SK-N-SH (cell line): ENCODE measurements at regions not wholly inside any gene's neighbourhood (a gene's known extent, or its start where the extent isn't known, plus 50 kb on each side); places are given as distances from the start of the nearest gene placed in this dataset.

Experiments used
- CTCF ChIA-PET: fragments of 300-600, 350-600 bp; formaldehyde crosslinking; extraction: SDS; loops from one replicate; lab custom pipeline; 2021; lab: Yijun Ruan, JAX
- POLR2A ChIA-PET: fragments of 350-600 bp; sonication (Branson Sonifier 250); formaldehyde crosslinking; extraction: SDS; loops from one replicate; lab custom pipeline; 2020; ENCODE audit warnings: antibody characterized with exemption, inconsistent platforms; lab: Yijun Ruan, JAX
- DNase-seq: peaks from one replicate; pipeline ENCODE4 v3.0.0; 2012
- H2AFZ ChIP-seq: fragments of 200-600 bp; sonication (generic); 2 replicates; pipeline ENCODE4 v1.8.1; 2016; ENCODE audit warnings: antibody characterized with exemption, mild to moderate bottlenecking, low read depth
- H3F3A ChIP-seq: fragments of 200-600 bp; sonication (generic); replicated peaks from 2 replicates; pipeline ENCODE3; 2016; ENCODE audit warnings: antibody characterized with exemption, mild to moderate bottlenecking; ENCODE audit not compliant: insufficient read depth
- H3K27ac ChIP-seq, 2 experiments: fragments of 200-500 bp in 1 of 2; fragments of 200-600 bp in 1 of 2; sonication (Bioruptor generic) in 1 of 2; sonication (generic), shearing (Covaris generic) in 1 of 2; 2 replicates each; pipeline versions ENCODE4 v1.5.1 to v1.6.1; 2014 to 2016; ENCODE audit warnings: low read depth in 2 of 2, inconsistent platforms in 1 of 2, low read length in 1 of 2, mild to moderate bottlenecking in 1 of 2, mixed read lengths in 1 of 2
- H3K27me3 ChIP-seq: fragments of 200-600 bp; sonication (generic), shearing (Covaris generic); 2 replicates; pipeline ENCODE4 v1.6.1; 2016; ENCODE audit warnings: mixed run types; ENCODE audit not compliant: insufficient read depth
- H3K36me3 ChIP-seq, 2 experiments: fragments of 200-500 bp in 1 of 2; fragments of 200-600 bp in 1 of 2; sonication (Bioruptor generic) in 1 of 2; sonication (generic) in 1 of 2; replicated peaks in 1 of 2; 2 replicates each; pipeline versions ENCODE3 to v1.5.1; 2014 to 2016; ENCODE audit warnings: low read length in 1 of 2, mild to moderate bottlenecking in 1 of 2; ENCODE audit not compliant: insufficient read depth in 2 of 2, control insufficient read depth in 1 of 2
- H3K4me1 ChIP-seq, 2 experiments: fragments of 200-500 bp in 1 of 2; fragments of 200-600 bp in 1 of 2; sonication (Bioruptor generic) in 1 of 2; sonication (generic), shearing (Covaris generic) in 1 of 2; 2 replicates each; pipeline versions ENCODE4 v1.5.1 to v1.6.1; 2014 to 2016; ENCODE audit warnings: low read depth in 1 of 2, low read length in 1 of 2, mixed run types in 1 of 2; ENCODE audit not compliant: insufficient read depth in 2 of 2, control insufficient read depth in 1 of 2
- H3K4me2 ChIP-seq: fragments of 200-600 bp; sonication (generic), shearing (Covaris generic); 2 replicates; pipeline ENCODE4 v1.6.1; 2017; ENCODE audit warnings: mixed run types
- H3K4me3 ChIP-seq, 2 experiments: fragments of 200-500 bp in 1 of 2; fragments of 200-600 bp in 1 of 2; sonication (Bioruptor generic) in 1 of 2; sonication (generic), shearing (Covaris generic) in 1 of 2; 2 replicates each; pipeline versions ENCODE4 v1.5.1 to v1.8.1; 2014 to 2016; ENCODE audit warnings: low read depth in 2 of 2, inconsistent platforms in 1 of 2, low read length in 1 of 2, mild to moderate bottlenecking in 1 of 2, mixed read lengths in 1 of 2, moderate library complexity in 1 of 2
- H3K79me2 ChIP-seq: fragments of 200-600 bp; sonication (generic); 2 replicates; pipeline ENCODE4 v1.8.1; 2017; ENCODE audit warnings: mild to moderate bottlenecking; ENCODE audit not compliant: insufficient read depth
- H3K9ac ChIP-seq: fragments of 200-600 bp; sonication (generic); 2 replicates; pipeline ENCODE4 v1.6.1; 2017; ENCODE audit warnings: mixed run types
- H3K9me2 ChIP-seq: fragments of 200-600 bp; sonication (generic); 2 replicates; pipeline ENCODE4 v1.6.1; 2017; ENCODE audit warnings: mixed run types
- H3K9me3 ChIP-seq: fragments of 200-600 bp; sonication (generic); 2 replicates; pipeline ENCODE4 v1.6.1; 2017; ENCODE audit warnings: mixed run types, mild to moderate bottlenecking, moderate library complexity
- H4K20me1 ChIP-seq: fragments of 200-600 bp; sonication (generic); 2 replicates; pipeline ENCODE4 v1.6.1; 2017; ENCODE audit warnings: mild to moderate bottlenecking, mixed run types; ENCODE audit not compliant: insufficient read depth
- FOSL2 ChIP-seq: IDR thresholded peaks from 2 replicates; pipeline ENCODE4 v1.4.0; 2012; ENCODE audit warnings: low read depth, mild to moderate bottlenecking, moderate library complexity, borderline replicate concordance
- FOXJ3 ChIP-seq: sonication (generic); formaldehyde crosslinking; IDR thresholded peaks from 2 replicates; pipeline ENCODE4 v1.5.1; 2020; ENCODE audit warnings: mild to moderate bottlenecking, missing genetic modification reagents
- FOXM1 ChIP-seq: IDR thresholded peaks from 2 replicates; pipeline ENCODE4 v1.4.0; 2012; ENCODE audit warnings: low read depth, mild to moderate bottlenecking
- JUND ChIP-seq: IDR thresholded peaks from 2 replicates; pipeline ENCODE4 v1.4.0; 2012
- MEF2A ChIP-seq: IDR thresholded peaks from 2 replicates; pipeline ENCODE4 v1.4.0; 2012; ENCODE audit warnings: low read depth, borderline replicate concordance
- MXI1 ChIP-seq: IDR thresholded peaks from 2 replicates; pipeline ENCODE4 v1.6.1; 2012; ENCODE audit warnings: mild to moderate bottlenecking, low read depth, low read length, improper control_type of control experiment
- NRF1 ChIP-seq: IDR thresholded peaks from 2 replicates; pipeline ENCODE4 v1.6.1; 2012; ENCODE audit warnings: low read depth, mild to moderate bottlenecking, low read length
- PBX3 ChIP-seq: IDR thresholded peaks from 2 replicates; pipeline ENCODE4; 2012
- SIN3A ChIP-seq: IDR thresholded peaks from 2 replicates; pipeline ENCODE4 v1.6.1; 2012; ENCODE audit warnings: low read depth, mild to moderate bottlenecking, low read length, moderate library complexity, borderline replicate concordance
- SMC3 ChIP-seq: IDR thresholded peaks from 2 replicates; pipeline ENCODE4 v1.6.1; 2012; ENCODE audit warnings: low read depth, low read length, improper control_type of control experiment
- TEAD4 ChIP-seq: IDR thresholded peaks from 2 replicates; pipeline ENCODE4 v1.4.0; 2012; ENCODE audit warnings: mild to moderate bottlenecking, borderline replicate concordance; ENCODE audit not compliant: insufficient read depth
- WGBS: methylation state at CpG from one replicate; pipeline ENCODE4 v1.1.6; 2017; ENCODE audit warnings: low lambda C conversion rate; 5-methylcytosine and 5-hydroxymethylcytosine counted together
- TF ChIP-seq, protein P1 (sequence below): IDR thresholded peaks from 2 replicates; pipeline ENCODE4 v1.4.0; 2012; ENCODE audit warnings: low read depth, borderline replicate concordance

GRCh38 chr3:150114873-150115540, 144.3 kb upstream of the PFN2 start:
- no peak overlapping the region for H3K9ac ChIP-seq
- 49% methylated on average over 3 of the region's 3 CpGs for WGBS
- H3K27me3 ChIP-seq: no peaks in the 10 kb centered on the region
- no peaks in the 10 kb centered on the region for H3K9me2 ChIP-seq
- ChIA-PET POLR2A (no interaction called here), CTCF (interaction anchor here (1.0 to 1.2 kb wide), 4 partner anchors 11 to 363 kb away, joined by 3 read pairs; partner anchors contain the start of gene COMMD2)
- no peak for DNase-seq
- no peaks in the 10 kb centered on the region for H3K9me3 ChIP-seq
- no peak overlapping the region for H3K4me3 ChIP-seq
- peak overlapping the region; percentile 39; the same call in 1 of the 2 replicates for H2AFZ ChIP-seq
- TF ChIP-seq JUND (peak; percentile 51), FOXJ3 (CRISPR knock-in tag) (no peak), FOSL2 (peak; percentile 72; the same call in 1 of the 2 replicates), MEF2A (no peak), PBX3 (no peak), TEAD4 (no peak), SMC3 (no peak)
- no peaks in the 10 kb centered on the region for H3F3A ChIP-seq
- H4K20me1 ChIP-seq: no peaks in the 10 kb centered on the region
- no peaks in the 10 kb centered on the region for H3K36me3 ChIP-seq
- peak overlapping the region; percentile 59; the same call in 1 of the 2 replicates for H3K4me2 ChIP-seq
- H3K4me1 ChIP-seq: peaks cover 0 to 11% of the 10 kb centered on the region in 2 experiments; a peak in 2 of 4 replicates
- H3K79me2 ChIP-seq: no peaks in the 10 kb centered on the region
- H3K27ac ChIP-seq: peak overlapping the region in 1 of 2 experiments; percentile 39; a peak in 2 of 4 replicates

DNA sequence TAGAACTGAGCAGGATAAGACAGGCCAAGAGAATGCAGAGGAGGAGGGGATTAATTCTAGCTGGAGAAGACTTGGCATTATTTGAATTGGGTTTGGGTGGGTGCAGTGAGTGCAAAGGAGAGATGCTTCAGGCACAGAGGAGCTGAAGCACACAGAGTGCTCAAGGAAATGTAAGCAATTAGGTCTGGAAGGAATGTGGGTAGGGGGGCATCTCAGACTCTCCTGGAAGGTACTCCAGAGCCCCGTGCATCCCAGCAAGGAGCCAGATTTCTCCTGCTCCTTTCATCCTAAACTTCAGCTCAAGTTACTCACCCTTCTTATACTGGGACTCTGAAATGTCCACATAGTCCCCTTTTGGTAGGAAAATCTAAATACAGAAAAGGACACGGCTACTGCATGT, 143.6 kb upstream of the PFN2 start:
- H3K27ac ChIP-seq: peak overlapping the region in 1 of 2 experiments; percentile 39; a peak in 1 of 4 replicates

More for the DNA sequence above, 143.6 kb upstream of the PFN2 start:
- Histone ChIP-seq H3F3A (peaks cover 4% of the 10 kb centered on the region), H3K4me2 (peak overlapping the region; percentile 59; the same call in 1 of the 2 replicates)
- no peak for TF ChIP-seq FOXJ3 (CRISPR knock-in tag)
- TF ChIP-seq, protein P1, sequence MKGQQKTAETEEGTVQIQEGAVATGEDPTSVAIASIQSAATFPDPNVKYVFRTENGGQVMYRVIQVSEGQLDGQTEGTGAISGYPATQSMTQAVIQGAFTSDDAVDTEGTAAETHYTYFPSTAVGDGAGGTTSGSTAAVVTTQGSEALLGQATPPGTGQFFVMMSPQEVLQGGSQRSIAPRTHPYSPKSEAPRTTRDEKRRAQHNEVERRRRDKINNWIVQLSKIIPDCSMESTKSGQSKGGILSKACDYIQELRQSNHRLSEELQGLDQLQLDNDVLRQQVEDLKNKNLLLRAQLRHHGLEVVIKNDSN: no peak
- TF ChIP-seq SIN3A: no peak
- no peak for TF ChIP-seq JUND
- TF ChIP-seq SMC3: no peak
- no peak for TF ChIP-seq FOXM1
- TF ChIP-seq NRF1: no peak
- no peak for TF ChIP-seq MXI1
- TF ChIP-seq, all 33 proteins: peak for 0
- no peak for DNase-seq
- Histone ChIP-seq H3K9me2 (no peaks in the 10 kb centered on the region), H2AFZ (peak overlapping the region; percentile 39; the same call in 1 of the 2 replicates), H4K20me1 (no peaks in the 10 kb centered on the region), H3K79me2 (no peaks in the 10 kb centered on the region), H3K4me1 (peaks cover 0 to 11% of the 10 kb centered on the region in 2 experiments; a peak in 2 of 4 replicates), H3K36me3 (no peaks in the 10 kb centered on the region), H3K4me3 (no peak overlapping the region), H3K27me3 (no peaks in the 10 kb centered on the region), H3K9ac (no peak overlapping the region), H3K9me3 (no peaks in the 10 kb centered on the region)
- POLR2A ChIA-PET: no interaction called here
- CTCF ChIA-PET: interaction anchor here (1.2 kb wide), 1 partner anchor 15 kb away, joined by 3 read pairs; no protein-coding TSS in a partner anchor
- WGBS: 90% methylated on average over 2 of the region's 2 CpGs
